Caco-2 (cell line): ENCODE measurements at regions not wholly inside any gene's neighbourhood (a gene's known extent, or its start where the extent isn't known, plus 50 kb on each side); places are given as distances from the start of the nearest gene placed in this dataset.
A peak's percentile ranks its signal among the peaks of the same experiment; 100 is the strongest.

Source experiments
- BruUV-seq: library from RNA; stranded (reverse); fragments of 400-500 nt; replicated peaks from 2 replicates; lab custom pipeline; 2021; lab: Mats Ljungman, UMichigan
- CTCF ChIA-PET: fragments of 300-600 bp; sonication (Branson Sonifier 250); formaldehyde crosslinking; loops from one replicate; lab custom pipeline; 2022; ENCODE audit warnings: antibody characterized with exemption; lab: Charles Lee
- POLR2A ChIA-PET: fragments of 300-600 bp; sonication (Branson Sonifier 250); formaldehyde crosslinking; loops from one replicate; lab custom pipeline; 2022; ENCODE audit warnings: antibody characterized with exemption; lab: Charles Lee
- DNase-seq, 2 experiments: peaks; one replicate each; pipeline versions ENCODE4 v3.0.0 to v3.0.0-alpha.2; 2020 to 2022
- H3K27me3 ChIP-seq: replicated peaks from 2 replicates; pipeline ENCODE4 v1.6.0; 2011; ENCODE audit warnings: low read length; ENCODE audit not compliant: control insufficient read depth, insufficient read depth
- H3K36me3 ChIP-seq: 2 replicates; pipeline ENCODE4 v1.5.1; 2011; ENCODE audit warnings: low read length; ENCODE audit not compliant: control insufficient read depth, insufficient read depth
- H3K4me1 ChIP-seq: fragments of 250-450 bp; sonication (Bioruptor Pico); 2 replicates; pipeline ENCODE4 v1.5.1; 2020; ENCODE audit warnings: mild to moderate bottlenecking
- H3K4me3 ChIP-seq: 2 replicates; pipeline ENCODE4 v1.5.1; 2011; ENCODE audit warnings: low read depth, mild to moderate bottlenecking, control low read depth, low read length
- H3K9me3 ChIP-seq: fragments of 250-450 bp; sonication (Bioruptor Pico); 2 replicates; pipeline ENCODE4 v1.5.1; 2020; ENCODE audit warnings: mild to moderate bottlenecking, moderate library complexity
- H3K27ac Mint-ChIP-seq: one replicate; pipeline ENCODE4 v1.8.0; 2022; ENCODE audit warnings: mixed read lengths; ENCODE audit not compliant: unreplicated experiment
- H3K27me3 Mint-ChIP-seq: one replicate; pipeline ENCODE4 v1.8.0; 2022; ENCODE audit warnings: mixed read lengths; ENCODE audit not compliant: insufficient read depth, unreplicated experiment
- H3K36me3 Mint-ChIP-seq: one replicate; pipeline ENCODE4 v1.8.0; 2022; ENCODE audit warnings: mild to moderate bottlenecking, mixed read lengths; ENCODE audit not compliant: insufficient read depth, unreplicated experiment
- H3K4me1 Mint-ChIP-seq: one replicate; pipeline ENCODE4 v1.8.0; 2022; ENCODE audit warnings: low read depth, mixed read lengths; ENCODE audit not compliant: unreplicated experiment
- H3K4me3 Mint-ChIP-seq: one replicate; pipeline ENCODE4 v1.8.0; 2022; ENCODE audit warnings: mild to moderate bottlenecking, moderate library complexity, mixed read lengths; ENCODE audit not compliant: unreplicated experiment
- H3K9me3 Mint-ChIP-seq: one replicate; pipeline ENCODE4 v1.8.0; 2022; ENCODE audit warnings: mixed read lengths; ENCODE audit not compliant: unreplicated experiment
- CTCF ChIP-seq, 2 experiments: fragments of 200-600 bp in 1 of 2; IDR thresholded peaks; 1 replicate in 1 of 2; 2 replicates in 1 of 2; pipeline versions ENCODE4 v1.5.1 to v1.8.0; 2011 to 2022; ENCODE audit warnings: antibody characterized with exemption in 1 of 2, control low read depth in 1 of 2, inconsistent platforms in 1 of 2, low read depth in 1 of 2, low read length in 1 of 2, mild to moderate bottlenecking in 1 of 2, moderate library complexity in 1 of 2; ENCODE audit not compliant: insufficient read depth in 1 of 2, severe bottlenecking in 1 of 2, unreplicated experiment in 1 of 2
- intact Hi-C: fragments of 100-400 bp; cut with micrococcal nuclease; formaldehyde crosslinking; loops from one replicate; pipeline ENCODE4 v1.10.0; 2022; ENCODE audit not compliant: unreplicated experiment

GRCh38 chr2:116810071-116810470, 1004.4 kb upstream of the DDX18 start:
- no peaks in the 10 kb centered on the region for H3K36me3 Mint-ChIP-seq
- no peak overlapping the region for H3K4me3 ChIP-seq
- no peak overlapping the region for H3K4me3 Mint-ChIP-seq
- H3K27ac Mint-ChIP-seq: no peak overlapping the region
- CTCF ChIA-PET: no interaction called here
- H3K27me3 ChIP-seq: no peaks in the 10 kb centered on the region
- POLR2A ChIA-PET: no interaction called here
- H3K4me1 ChIP-seq: 0 out of 2 replicates have a peak, but pooled peaks cover 5% of the 10 kb centered on the region
- H3K9me3 ChIP-seq: 0 out of 2 replicates have a peak, but pooled peaks cover 6% of the 10 kb centered on the region
- no peaks in the 10 kb centered on the region for H3K27me3 Mint-ChIP-seq
- no peaks in the 10 kb centered on the region for H3K4me1 Mint-ChIP-seq
- H3K36me3 ChIP-seq: no peaks in the 10 kb centered on the region
- no TSS peak for BruUV-seq
- TF ChIP-seq CTCF (IDR thresholded peaks at IDR 0.05; ENCODE audit: insufficient read depth in 1 of 2, low read depth in 1 of 2, low read length in 1 of 2, severe bottlenecking in 1 of 2, unreplicated experiment in 1 of 2): no peak
- H3K9me3 Mint-ChIP-seq: no peaks in the 10 kb centered on the region
- DNase-seq: no peak
- intact Hi-C loops: no loop called here

GRCh38 chr2:116810645-116811044, 1003.8 kb upstream of the DDX18 start:
- no peak for DNase-seq
- Mint-ChIP-seq H3K9me3 (no peaks in the 10 kb centered on the region), H3K4me1 (no peaks in the 10 kb centered on the region), H3K36me3 (no peaks in the 10 kb centered on the region), H3K4me3 (no peak overlapping the region), H3K27me3 (no peaks in the 10 kb centered on the region), H3K27ac (no peak overlapping the region)
- H3K4me1 ChIP-seq: 0 out of 2 replicates have a peak, but pooled peaks cover 5% of the 10 kb centered on the region
- no TSS peak for BruUV-seq
- H3K36me3 ChIP-seq: no peaks in the 10 kb centered on the region
- ChIA-PET POLR2A (no interaction called here), CTCF (no interaction called here)
- TF ChIP-seq CTCF (IDR thresholded peaks at IDR 0.05; ENCODE audit: insufficient read depth in 1 of 2, low read depth in 1 of 2, low read length in 1 of 2, severe bottlenecking in 1 of 2, unreplicated experiment in 1 of 2): no peak
- no peak overlapping the region for H3K4me3 ChIP-seq
- intact Hi-C loops: no loop called here
- no peaks in the 10 kb centered on the region for H3K9me3 ChIP-seq
- H3K27me3 ChIP-seq: no peaks in the 10 kb centered on the region

- Histone ChIP-seq H3K27me3 (no peaks in the 10 kb centered on the region), H3K9me3 (no peaks in the 10 kb centered on the region), H3K36me3 (no peaks in the 10 kb centered on the region), H3K4me3 (no peak overlapping the region), H3K4me1 (no peaks in the 10 kb centered on the region)
- H3K27me3 Mint-ChIP-seq: no peaks in the 10 kb centered on the region
- H3K4me1 Mint-ChIP-seq: no peaks in the 10 kb centered on the region
- no peaks in the 10 kb centered on the region for H3K36me3 Mint-ChIP-seq
- TF ChIP-seq CTCF (IDR thresholded peaks at IDR 0.05; ENCODE audit: insufficient read depth in 1 of 2, low read depth in 1 of 2, low read length in 1 of 2, severe bottlenecking in 1 of 2, unreplicated experiment in 1 of 2): peak in 1 of 2 experiments; percentile 22
- no TSS peak for BruUV-seq
- ChIA-PET POLR2A (no interaction called here), CTCF (no interaction called here)
- H3K9me3 Mint-ChIP-seq: no peaks in the 10 kb centered on the region
- intact Hi-C loops: no loop called here
- no peak for DNase-seq
- no peak overlapping the region for H3K4me3 Mint-ChIP-seq
- no peak overlapping the region for H3K27ac Mint-ChIP-seq
These were observed 995.1 kb upstream of the DDX18 start for GRCh38 chr2:116819355-116819754.
